HL-60 (cell line): ENCODE measurements at regions not wholly inside any gene's neighbourhood (a gene's known extent, or its start where the extent isn't known, plus 50 kb on each side); places are given as distances from the start of the nearest gene placed in this dataset.

Experiments used
- DNase-seq, 2 experiments: peaks; one replicate each; pipeline ENCODE4 v3.0.0-alpha.2; 2010 to 2020; ENCODE audit warnings: low read depth in 1 of 2, low spot score in 1 of 2
- H3K27ac ChIP-seq: fragments of 250-450 bp; sonication (Bioruptor Pico); replicated peaks from 2 replicates; pipeline ENCODE4 v1.5.1; 2020; ENCODE audit warnings: mild to moderate bottlenecking, moderate library complexity
- H3K27me3 ChIP-seq: fragments of 250-450 bp; sonication (Bioruptor Pico); 2 replicates; pipeline ENCODE4 v1.5.1; 2021; ENCODE audit warnings: mild to moderate bottlenecking, moderate library complexity; ENCODE audit not compliant: insufficient read depth, poor library complexity, severe bottlenecking
- H3K4me3 ChIP-seq: replicated peaks from 2 replicates; pipeline ENCODE4 v1.5.1; 2011; ENCODE audit warnings: mild to moderate bottlenecking, control low read depth, low read length; ENCODE audit not compliant: insufficient read depth
- CTCF ChIP-seq: IDR thresholded peaks from one replicate; pipeline ENCODE4 v1.5.1; 2011; ENCODE audit warnings: low read length, control low read depth, inconsistent platforms; ENCODE audit not compliant: insufficient read depth
- GABPA ChIP-seq: IDR thresholded peaks from 2 replicates; pipeline ENCODE4 v1.6.1; 2012; ENCODE audit warnings: low read depth
- POLR2AphosphoS5 ChIP-seq: IDR thresholded peaks from 2 replicates; pipeline ENCODE4 v1.6.1; 2012; ENCODE audit warnings: low read depth
- REST ChIP-seq: IDR thresholded peaks from 2 replicates; pipeline ENCODE4 v1.6.1; 2012; ENCODE audit warnings: low read depth; ENCODE audit not compliant: insufficient replicate concordance
- SPI1 ChIP-seq: IDR thresholded peaks from 2 replicates; pipeline ENCODE4 v1.6.1; 2012; ENCODE audit warnings: low read depth, mild to moderate bottlenecking, borderline replicate concordance

- Histone ChIP-seq H3K4me3 (no peak overlapping the region), H3K27me3 (no peaks in the 10 kb centered on the region), H3K27ac (no peak overlapping the region)
- TF ChIP-seq REST (no peak), GABPA (no peak), POLR2AphosphoS5 (no peak), SPI1 (no peak), CTCF (no peak)
- no peak for DNase-seq
Measured at GRCh38 chr15:29438703-29439055, 169.1 kb upstream of the NSMCE3 start.

- no peak for DNase-seq
- no peak overlapping the region for H3K4me3 ChIP-seq
- TF ChIP-seq SPI1: no peak
- no peak for TF ChIP-seq REST
- no peak for TF ChIP-seq GABPA
- no peak for TF ChIP-seq CTCF
- no peak for TF ChIP-seq POLR2AphosphoS5
- no peaks in the 10 kb centered on the region for H3K27me3 ChIP-seq
- H3K27ac ChIP-seq: no peak overlapping the region
Measured at GRCh38 chr15:29437888-29438702, 168.5 kb upstream of the NSMCE3 start.

- no peaks in the 10 kb centered on the region for H3K27me3 ChIP-seq
- H3K4me3 ChIP-seq: no peak overlapping the region
- TF ChIP-seq GABPA: no peak
- TF ChIP-seq REST: no peak
- no peak for TF ChIP-seq POLR2AphosphoS5
- no peak for TF ChIP-seq CTCF
- TF ChIP-seq SPI1: no peak
- no peak for DNase-seq
- H3K27ac ChIP-seq: no peak overlapping the region
Measured at GRCh38 chr15:29435811-29436210, 166.2 kb upstream of the NSMCE3 start.
